SU-DHL-6 (cell line): ENCODE measurements at regions not wholly inside any gene's neighbourhood (a gene's known extent, or its start where the extent isn't known, plus 50 kb on each side); places are given as distances from the start of the nearest gene placed in this dataset.

Experiments used
- H2AFZ ChIP-seq: fragments of 200-600 bp; sonication (generic); 2 replicates; pipeline ENCODE4 v1.6.1; 2014; ENCODE audit warnings: low read depth, mild to moderate bottlenecking, moderate library complexity, mixed read lengths, antibody characterized with exemption, low read length; ENCODE audit not compliant: severe bottlenecking
- H3F3A ChIP-seq: fragments of 200-600 bp; shearing (Covaris generic); 2 replicates; pipeline ENCODE4 v1.6.0; 2016; ENCODE audit warnings: antibody characterized with exemption, mild to moderate bottlenecking; ENCODE audit not compliant: insufficient read depth
- H3K27ac ChIP-seq: fragments of 200-600 bp; sonication (generic); 2 replicates; pipeline ENCODE4 v1.5.1; 2016; ENCODE audit warnings: low read depth, mild to moderate bottlenecking, low read length, moderate library complexity, mixed read lengths
- H3K27me3 ChIP-seq: fragments of 200-600 bp; sonication (generic), shearing (Covaris generic); 2 replicates; pipeline ENCODE4 v1.6.0; 2014; ENCODE audit warnings: mild to moderate bottlenecking, low read length
- H3K36me3 ChIP-seq: fragments of 200-600 bp; sonication (generic); 2 replicates; pipeline ENCODE4 v1.6.1; 2014; ENCODE audit warnings: mild to moderate bottlenecking, low read length, mixed read lengths
- H3K4me2 ChIP-seq: fragments of 300-600, 200-600 bp; shearing (Covaris generic), sonication (generic); 2 replicates; pipeline ENCODE4 v1.6.0; 2014; ENCODE audit warnings: low read length, low read depth, mild to moderate bottlenecking; ENCODE audit not compliant: poor library complexity, severe bottlenecking
- H3K4me3 ChIP-seq: fragments of 200-600 bp; sonication (generic); 2 replicates; pipeline ENCODE4 v1.5.1; 2014; ENCODE audit warnings: antibody characterized with exemption, low read length, mild to moderate bottlenecking, mixed read lengths; ENCODE audit not compliant: insufficient read depth, poor library complexity, severe bottlenecking
- H3K79me2 ChIP-seq: fragments of 200-600 bp; sonication (generic); 2 replicates; pipeline ENCODE4 v1.6.1; 2014; ENCODE audit warnings: mild to moderate bottlenecking, low read length, moderate library complexity; ENCODE audit not compliant: insufficient read depth
- H3K9ac ChIP-seq: fragments of 200-600 bp; sonication (generic); 2 replicates; pipeline ENCODE4 v1.7.0; 2014; ENCODE audit warnings: mild to moderate bottlenecking, low read length
- H3K9me2 ChIP-seq: fragments of 200-600 bp; sonication (generic); replicated peaks from 2 replicates; pipeline ENCODE4 v1.6.1; 2014; ENCODE audit warnings: low read length; ENCODE audit not compliant: insufficient read depth
- H3K9me3 ChIP-seq: fragments of 200-600 bp; sonication (generic); 2 replicates; pipeline ENCODE4 v1.6.1; 2014; ENCODE audit warnings: low read length, mixed read lengths; ENCODE audit not compliant: insufficient read depth
- H4K20me1 ChIP-seq: fragments of 200-600 bp; sonication (generic); 2 replicates; pipeline ENCODE4 v1.6.1; 2014; ENCODE audit warnings: low read depth, mild to moderate bottlenecking, antibody characterized with exemption, low read length, moderate library complexity, mixed read lengths
- EZH2phosphoT487 ChIP-seq: fragments of 200-600 bp; sonication (generic), shearing (Covaris generic); conservative IDR thresholded peaks from 2 replicates; pipeline ENCODE4 v1.6.1; 2018; ENCODE audit warnings: mild to moderate bottlenecking, antibody characterized with exemption, low read length, moderate library complexity, mixed read lengths
- TF ChIP-seq, protein P1 (sequence below): fragments of 200-600 bp; sonication (generic); IDR thresholded peaks from one replicate; pipeline ENCODE4 v1.5.1; 2017; ENCODE audit warnings: antibody characterized with exemption, mild to moderate bottlenecking, low read length, moderate library complexity; ENCODE audit not compliant: insufficient read depth, poor library complexity, severe bottlenecking

DNA sequence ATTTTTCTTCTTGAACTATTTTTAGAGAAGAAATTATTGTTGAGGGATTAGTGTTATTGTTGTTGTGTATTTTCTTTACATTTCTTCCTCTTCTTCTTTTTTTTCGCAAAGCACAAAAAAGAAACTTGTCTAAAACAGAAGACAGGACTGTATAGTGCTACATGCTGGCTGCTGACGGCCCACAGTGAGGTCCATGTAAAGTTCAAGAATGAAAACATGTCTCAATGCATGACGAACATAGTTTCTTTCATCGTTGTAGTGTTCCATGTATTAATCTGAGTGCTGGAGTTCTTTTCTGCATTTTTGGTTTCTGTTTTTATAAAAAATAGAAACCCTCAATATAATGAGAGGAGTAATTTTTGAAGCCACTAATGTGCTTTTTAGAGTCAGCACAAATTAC, 462.9 kb upstream of the MARCKS start:
- Histone ChIP-seq H3K27ac (no peak overlapping the region), H3F3A (no peaks in the 10 kb centered on the region), H3K4me2 (no peak overlapping the region), H3K36me3 (no peaks in the 10 kb centered on the region), H3K27me3 (no peaks in the 10 kb centered on the region), H3K4me3 (no peak overlapping the region), H3K9ac (no peak overlapping the region), H4K20me1 (no peaks in the 10 kb centered on the region), H3K9me3 (no peaks in the 10 kb centered on the region), H3K9me2 (no peaks in the 10 kb centered on the region), H3K79me2 (no peaks in the 10 kb centered on the region), H2AFZ (no peak overlapping the region)
- TF ChIP-seq EZH2phosphoT487, result no peak

DNA sequence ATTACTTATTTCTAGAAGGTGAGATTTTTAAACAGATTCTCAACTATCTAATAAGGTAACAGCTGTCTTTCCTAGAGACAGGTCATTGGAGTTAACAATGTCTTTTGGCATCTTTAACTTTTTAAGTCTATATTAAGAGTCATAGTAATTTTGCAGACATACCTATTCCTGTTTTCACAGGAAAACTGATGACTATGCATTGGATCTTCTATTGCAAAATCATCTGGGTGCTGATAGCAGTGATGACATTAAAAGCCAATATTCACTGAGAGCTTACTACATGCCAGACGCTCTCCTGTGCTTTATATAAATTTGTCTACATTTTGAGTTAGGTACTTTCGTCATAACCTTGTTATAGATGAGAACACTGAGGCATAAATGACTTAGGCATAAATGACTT, 462.4 kb upstream of the MARCKS start:
- Histone ChIP-seq H3K27me3 (no peaks in the 10 kb centered on the region), H3K4me3 (no peak overlapping the region), H3K27ac (no peak overlapping the region), H4K20me1 (no peaks in the 10 kb centered on the region), H3K9ac (no peak overlapping the region), H3K9me3 (no peaks in the 10 kb centered on the region), H3K4me2 (no peak overlapping the region), H3K36me3 (no peaks in the 10 kb centered on the region), H3K9me2 (no peaks in the 10 kb centered on the region), H2AFZ (no peak overlapping the region), H3F3A (no peaks in the 10 kb centered on the region), H3K79me2 (no peaks in the 10 kb centered on the region)
- TF ChIP-seq EZH2phosphoT487, result no peak
- TF ChIP-seq, protein P1, sequence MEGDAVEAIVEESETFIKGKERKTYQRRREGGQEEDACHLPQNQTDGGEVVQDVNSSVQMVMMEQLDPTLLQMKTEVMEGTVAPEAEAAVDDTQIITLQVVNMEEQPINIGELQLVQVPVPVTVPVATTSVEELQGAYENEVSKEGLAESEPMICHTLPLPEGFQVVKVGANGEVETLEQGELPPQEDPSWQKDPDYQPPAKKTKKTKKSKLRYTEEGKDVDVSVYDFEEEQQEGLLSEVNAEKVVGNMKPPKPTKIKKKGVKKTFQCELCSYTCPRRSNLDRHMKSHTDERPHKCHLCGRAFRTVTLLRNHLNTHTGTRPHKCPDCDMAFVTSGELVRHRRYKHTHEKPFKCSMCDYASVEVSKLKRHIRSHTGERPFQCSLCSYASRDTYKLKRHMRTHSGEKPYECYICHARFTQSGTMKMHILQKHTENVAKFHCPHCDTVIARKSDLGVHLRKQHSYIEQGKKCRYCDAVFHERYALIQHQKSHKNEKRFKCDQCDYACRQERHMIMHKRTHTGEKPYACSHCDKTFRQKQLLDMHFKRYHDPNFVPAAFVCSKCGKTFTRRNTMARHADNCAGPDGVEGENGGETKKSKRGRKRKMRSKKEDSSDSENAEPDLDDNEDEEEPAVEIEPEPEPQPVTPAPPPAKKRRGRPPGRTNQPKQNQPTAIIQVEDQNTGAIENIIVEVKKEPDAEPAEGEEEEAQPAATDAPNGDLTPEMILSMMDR, result no peak

DNA sequence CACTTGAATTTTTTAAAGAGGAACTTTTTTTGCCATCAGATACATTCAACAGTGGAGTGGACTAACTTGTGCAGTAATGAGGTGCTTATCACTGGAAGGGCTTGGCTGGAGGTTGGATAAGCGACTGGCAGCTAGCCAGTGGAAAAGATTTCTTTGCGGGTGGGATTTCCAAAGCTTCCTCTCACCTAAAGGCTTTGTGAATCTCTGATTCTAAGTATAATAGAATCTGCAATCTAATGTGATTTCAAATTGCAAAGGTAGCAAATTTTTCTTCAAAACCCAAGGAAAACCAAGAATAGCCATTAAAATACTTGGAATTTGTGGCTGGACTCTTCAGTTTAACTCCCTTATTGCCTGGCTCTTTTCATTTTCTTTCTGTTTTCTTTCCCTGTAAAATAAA, 460.4 kb upstream of the MARCKS start:
- Histone ChIP-seq H3K9me3 (no peaks in the 10 kb centered on the region), H3K9me2 (no peaks in the 10 kb centered on the region), H4K20me1 (no peaks in the 10 kb centered on the region), H3K9ac (no peak overlapping the region), H3K27ac (no peak overlapping the region), H2AFZ (no peak overlapping the region), H3K4me2 (no peak overlapping the region), H3K79me2 (no peaks in the 10 kb centered on the region), H3K36me3 (no peaks in the 10 kb centered on the region), H3F3A (no peaks in the 10 kb centered on the region), H3K4me3 (no peak overlapping the region), H3K27me3 (no peaks in the 10 kb centered on the region)
- TF ChIP-seq, protein P1, result no peak
- TF ChIP-seq EZH2phosphoT487, result no peak

DNA sequence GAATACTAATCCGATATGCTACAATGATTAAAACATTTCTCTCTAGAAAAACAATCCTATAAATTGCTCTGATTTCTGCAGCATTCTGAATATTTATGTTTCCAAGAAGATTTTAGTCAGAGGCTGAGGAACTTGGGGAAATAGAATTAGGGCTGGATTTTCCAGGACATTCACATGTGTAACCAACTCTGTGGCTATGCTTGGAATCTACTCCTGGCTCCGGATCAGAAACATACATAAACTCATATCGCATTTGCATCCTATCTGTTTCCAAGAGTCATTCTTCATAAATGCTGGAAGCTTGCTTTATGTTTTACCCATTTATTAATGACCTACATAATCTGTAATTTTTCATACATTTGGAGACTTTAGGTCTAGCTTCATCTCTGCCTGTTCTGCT, 459.9 kb upstream of the MARCKS start:
- no peaks in the 10 kb centered on the region for H3K27me3 ChIP-seq
- no peaks in the 10 kb centered on the region for H4K20me1 ChIP-seq
- no peak overlapping the region for H3K9ac ChIP-seq
- H2AFZ ChIP-seq, result no peak overlapping the region
- no peak overlapping the region for H3K4me3 ChIP-seq
- no peaks in the 10 kb centered on the region for H3K9me2 ChIP-seq
- H3K79me2 ChIP-seq, result no peaks in the 10 kb centered on the region
- no peak overlapping the region for H3K27ac ChIP-seq
- no peaks in the 10 kb centered on the region for H3K36me3 ChIP-seq
- no peaks in the 10 kb centered on the region for H3K9me3 ChIP-seq
- H3K4me2 ChIP-seq, result no peak overlapping the region
- TF ChIP-seq, protein P1, result no peak
- TF ChIP-seq EZH2phosphoT487, result no peak
- no peaks in the 10 kb centered on the region for H3F3A ChIP-seq
